Esophagus muscularis mucosa (tissue), 4 donors: ENCODE measurements at regions not wholly inside any gene's neighbourhood (a gene's known extent, or its start where the extent isn't known, plus 50 kb on each side); places are given as distances from the start of the nearest gene placed in this dataset.

Experiments used
- EP300 ChIP-seq: sonication (generic); formaldehyde crosslinking; IDR thresholded peaks from one replicate; pipeline ENCODE4 v1.6.1; 2017; ENCODE audit warnings: antibody characterized with exemption
- POLR2A ChIP-seq: fragments of 450-650 bp; IDR thresholded peaks from one replicate; pipeline ENCODE4 v1.6.1; 2017; ENCODE audit warnings: antibody characterized with exemption, moderate library complexity, mild to moderate bottlenecking, low read depth
- POLR2AphosphoS5 ChIP-seq, 2 donors: sonication (generic); formaldehyde crosslinking; IDR thresholded peaks; one replicate each; pipeline ENCODE4 v1.6.1; 2017; ENCODE audit warnings: antibody characterized with exemption in 2 of 2
- TF ChIP-seq, protein P1 (sequence below), 3 experiments: fragments of 200-600 bp in 2 of 3; fragments of 450-650 bp in 1 of 3; sonication (generic) in 2 of 3; IDR thresholded peaks; one replicate each; pipeline ENCODE4 v1.5.1; 2017 to 2019; ENCODE audit warnings: antibody characterized with exemption in 3 of 3, mild to moderate bottlenecking in 2 of 3, moderate library complexity in 1 of 3

DNA sequence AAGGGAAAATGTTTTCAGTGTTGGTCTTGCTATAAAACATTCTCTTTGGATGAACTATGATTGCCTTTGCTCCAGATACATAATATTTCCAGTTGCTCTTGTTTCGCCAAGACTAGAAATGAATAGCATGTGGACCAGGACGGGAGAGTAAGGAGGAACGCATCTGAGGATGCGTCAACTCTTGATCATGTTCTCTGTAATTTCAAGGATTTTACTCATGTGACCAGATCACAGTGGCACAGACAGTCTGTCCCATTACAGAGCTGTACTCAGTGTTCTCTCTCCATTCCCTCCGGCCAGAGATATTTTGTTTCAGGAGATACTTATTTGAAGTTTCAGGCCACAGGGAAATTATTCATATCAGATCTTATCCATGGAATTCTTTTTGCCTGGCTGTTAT is 266.6 kb downstream of the MID1IP1 start:
- TF ChIP-seq POLR2AphosphoS5 (IDR thresholded peaks at IDR 0.05): no peak
- TF ChIP-seq EP300: no peak
- TF ChIP-seq POLR2A: no peak
- TF ChIP-seq, protein P1, sequence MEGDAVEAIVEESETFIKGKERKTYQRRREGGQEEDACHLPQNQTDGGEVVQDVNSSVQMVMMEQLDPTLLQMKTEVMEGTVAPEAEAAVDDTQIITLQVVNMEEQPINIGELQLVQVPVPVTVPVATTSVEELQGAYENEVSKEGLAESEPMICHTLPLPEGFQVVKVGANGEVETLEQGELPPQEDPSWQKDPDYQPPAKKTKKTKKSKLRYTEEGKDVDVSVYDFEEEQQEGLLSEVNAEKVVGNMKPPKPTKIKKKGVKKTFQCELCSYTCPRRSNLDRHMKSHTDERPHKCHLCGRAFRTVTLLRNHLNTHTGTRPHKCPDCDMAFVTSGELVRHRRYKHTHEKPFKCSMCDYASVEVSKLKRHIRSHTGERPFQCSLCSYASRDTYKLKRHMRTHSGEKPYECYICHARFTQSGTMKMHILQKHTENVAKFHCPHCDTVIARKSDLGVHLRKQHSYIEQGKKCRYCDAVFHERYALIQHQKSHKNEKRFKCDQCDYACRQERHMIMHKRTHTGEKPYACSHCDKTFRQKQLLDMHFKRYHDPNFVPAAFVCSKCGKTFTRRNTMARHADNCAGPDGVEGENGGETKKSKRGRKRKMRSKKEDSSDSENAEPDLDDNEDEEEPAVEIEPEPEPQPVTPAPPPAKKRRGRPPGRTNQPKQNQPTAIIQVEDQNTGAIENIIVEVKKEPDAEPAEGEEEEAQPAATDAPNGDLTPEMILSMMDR (IDR thresholded peaks at IDR 0.05): no peak
